ENCODE measurements at regions not wholly inside any gene's neighbourhood (a gene's known extent, or its start where the extent isn't known, plus 50 kb on each side); places are given as distances from the start of the nearest gene placed in this dataset.
"Not testable (repeated sequence)": the region's sequence is repeated elsewhere in the genome, so short reads cannot be mapped to it uniquely, and the experiment has no call there.

GRCh38 chr16:33048849-33049248 is 145.2 kb upstream of the TP53TG3C start:
- not testable (repeated sequence) for TF ChIP-seq CTCF (IDR thresholded peaks at IDR 0.05; ENCODE audit: control extremely low read depth in 1 of 3, insufficient read depth in 1 of 3, low read depth in 1 of 3, low read length in 3 of 3); BRCA1 (IDR thresholded peaks at IDR 0.05; ENCODE audit: low read depth, low read length); FOSL1 (IDR thresholded peaks at IDR 0.05; ENCODE audit: insufficient read depth, low read depth, low read length); SP1 (IDR thresholded peaks at IDR 0.05; ENCODE audit: low read depth, low read length); CEBPB (IDR thresholded peaks at IDR 0.05; ENCODE audit: low read depth, low read length); POLR2A (IDR thresholded peaks at IDR 0.05; ENCODE audit: control extremely low read depth in 1 of 2, low read depth in 2 of 2, low read length in 2 of 2); GABPA (IDR thresholded peaks at IDR 0.05; ENCODE audit: borderline replicate concordance, insufficient read depth, low read length); KDM1A (IDR thresholded peaks at IDR 0.05; ENCODE audit: borderline replicate concordance, low read length); HDAC6 (IDR thresholded peaks at IDR 0.05; ENCODE audit: low read depth, low read length)
